HG03108 (cell line): ENCODE measurements at regions not wholly inside any gene's neighbourhood (a gene's known extent, or its start where the extent isn't known, plus 50 kb on each side); places are given as distances from the start of the nearest gene placed in this dataset.
"Not testable (repeated sequence)": the region's sequence is repeated elsewhere in the genome, so short reads cannot be mapped to it uniquely, and the experiment has no call there.

Experiments
- ATAC-seq: cut with Tn5 transposase; IDR thresholded peaks from one replicate; pipeline ENCODE4 v1.9.1; 2021; ENCODE audit warnings: moderate library complexity; ENCODE audit not compliant: unreplicated experiment

- no peak for ATAC-seq
These were observed 133.0 kb upstream of the PRR20G start for GRCh38 chr3:127420829-127421228.

DNA sequence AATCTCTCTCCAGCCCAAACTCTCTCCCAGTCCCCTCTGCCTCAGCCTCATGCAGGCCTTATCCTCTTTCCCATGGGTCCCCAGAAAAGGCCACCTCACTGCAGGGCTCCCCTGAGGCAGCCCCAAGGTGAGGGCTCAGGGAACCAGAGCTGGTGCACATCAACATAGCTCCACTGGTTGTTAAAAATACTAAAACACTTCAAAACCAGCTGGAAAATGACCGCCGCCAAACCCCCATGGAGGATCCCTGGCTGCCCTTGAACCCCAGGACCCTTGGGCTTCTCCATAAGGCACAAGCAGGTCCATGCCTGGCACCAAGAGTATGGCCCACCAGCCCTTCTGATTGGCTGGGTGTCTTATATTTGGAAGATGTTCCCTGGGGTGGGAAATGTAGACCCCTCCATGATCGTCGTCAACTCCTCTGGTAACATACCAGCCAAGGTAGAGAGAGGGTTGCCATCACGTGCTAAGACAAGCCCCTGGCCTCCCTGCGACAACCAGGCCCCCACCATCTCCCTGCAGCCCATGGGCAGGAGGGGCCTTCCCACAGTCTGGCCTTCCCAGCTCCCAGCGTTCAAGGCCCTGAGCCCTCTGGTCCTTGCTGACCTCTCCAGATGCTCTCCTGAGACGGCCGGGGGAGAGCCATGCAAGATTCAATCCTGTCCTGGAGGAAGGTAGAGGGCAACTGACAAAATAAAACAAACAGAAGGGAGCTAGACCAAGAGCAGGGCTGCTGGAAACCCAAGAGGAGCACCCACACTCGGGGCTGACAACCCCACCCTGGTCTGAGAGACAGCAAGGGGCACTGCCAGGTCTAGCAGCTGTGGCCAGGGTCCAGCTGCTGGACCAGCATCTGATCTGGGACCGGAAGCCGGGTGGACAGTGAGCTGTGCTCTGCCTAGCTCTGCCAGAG, 132.1 kb upstream of the PRR20G start:
- ATAC-seq: no peak

DNA sequence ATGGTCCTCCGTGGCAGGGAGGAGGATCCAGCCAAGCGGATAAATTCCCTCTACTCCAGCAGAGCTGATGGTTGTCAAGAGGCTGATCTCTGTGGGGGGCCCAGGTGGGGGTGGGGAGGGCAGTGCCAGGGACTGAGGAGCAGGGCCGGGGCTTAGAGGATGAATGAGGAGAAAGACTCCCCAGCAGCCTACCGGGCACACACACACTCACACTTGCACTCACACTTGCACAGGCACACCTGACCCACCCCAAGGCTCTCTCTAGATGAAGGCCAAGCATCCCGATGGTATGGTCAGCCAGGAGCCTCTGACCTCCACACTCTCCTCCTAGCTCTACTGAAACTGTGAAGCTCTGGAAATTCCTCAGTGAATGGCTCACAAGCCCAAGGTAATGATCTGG, 131.3 kb upstream of the PRR20G start:
- ATAC-seq: no peak

- no peak for ATAC-seq
These were observed 130.8 kb upstream of the PRR20G start for GRCh38 chr3:127418560-127419147.

GRCh38 chr3:127417709-127418559, 130.1 kb upstream of the PRR20G start:
- no peak for ATAC-seq

DNA sequence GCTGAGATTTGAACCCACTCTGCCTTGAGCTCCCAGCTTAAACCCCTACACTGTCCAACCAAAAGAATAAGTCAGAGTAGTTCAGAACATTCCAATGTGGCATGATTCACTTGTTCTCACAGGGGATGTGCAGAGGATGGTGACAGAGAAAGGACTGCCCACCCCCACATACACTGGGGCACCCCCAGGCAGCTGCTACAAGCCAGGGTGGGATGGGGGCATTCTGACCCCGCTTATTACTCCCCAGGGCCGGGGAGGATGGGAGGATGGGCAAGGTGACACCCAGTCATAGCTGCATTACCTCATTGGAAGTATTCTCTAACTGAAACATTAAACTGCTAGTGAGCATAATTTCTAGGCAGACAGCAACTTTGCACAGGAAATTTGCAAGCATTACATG, 126.0 kb upstream of the PRR20G start:
- no peak for ATAC-seq

GRCh38 chr3:127413318-127413673, 125.5 kb upstream of the PRR20G start:
- ATAC-seq: no peak

DNA sequence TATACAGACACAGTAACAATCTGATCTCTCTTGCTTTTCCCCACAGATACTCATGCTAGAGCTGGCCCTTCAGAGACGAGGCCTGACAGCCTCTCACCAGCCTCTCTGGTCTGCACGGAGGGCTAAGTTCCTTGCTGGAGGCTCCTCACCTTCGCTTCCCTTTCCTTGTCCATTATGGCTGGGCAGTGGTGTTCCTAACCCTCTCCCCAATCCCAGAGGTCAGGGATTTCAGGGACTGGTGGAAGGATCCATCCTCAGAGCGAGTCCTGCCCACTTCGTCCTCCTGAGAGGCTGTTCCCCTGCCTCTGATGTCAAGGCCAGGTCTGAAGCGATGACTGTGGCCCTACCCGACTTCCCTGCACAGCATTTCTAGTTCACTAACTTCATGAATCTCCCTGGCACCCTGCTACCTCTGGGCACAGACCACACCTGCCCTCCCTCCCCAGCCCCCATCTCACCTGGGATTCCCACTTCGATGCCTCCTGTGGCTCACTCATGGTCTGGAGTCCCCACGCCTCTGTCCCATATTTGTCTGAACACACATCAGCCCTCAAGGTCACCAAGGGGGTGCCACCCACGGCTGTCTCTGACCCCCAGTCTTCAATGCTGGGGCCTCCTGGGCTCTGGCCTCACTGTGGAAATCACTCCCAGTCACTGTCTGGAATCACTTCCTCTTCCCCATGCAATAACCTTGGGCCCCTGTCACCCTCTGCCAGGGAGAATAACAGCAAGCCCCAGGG, 124.9 kb upstream of the PRR20G start:
- ATAC-seq: no peak

DNA sequence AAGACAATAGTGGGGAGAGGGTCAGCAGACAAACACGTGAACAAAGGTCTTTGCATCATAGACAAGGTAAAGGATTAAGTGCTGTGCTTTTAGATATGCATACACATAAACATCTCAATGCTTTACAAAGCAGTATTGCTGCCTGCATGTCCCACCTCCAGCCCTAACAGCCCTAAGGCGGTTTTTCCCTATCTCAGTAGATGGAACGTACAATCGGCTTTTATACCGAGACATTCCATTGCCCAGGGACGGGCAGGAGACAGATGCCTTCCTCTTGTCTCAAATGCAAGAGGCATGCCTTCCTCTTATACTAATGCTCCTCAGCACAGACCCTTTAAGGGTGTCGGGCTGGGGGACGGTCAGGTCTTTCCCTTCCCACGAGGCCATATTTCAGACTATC, 124.0 kb upstream of the PRR20G start:
- ATAC-seq: not testable (repeated sequence)

DNA sequence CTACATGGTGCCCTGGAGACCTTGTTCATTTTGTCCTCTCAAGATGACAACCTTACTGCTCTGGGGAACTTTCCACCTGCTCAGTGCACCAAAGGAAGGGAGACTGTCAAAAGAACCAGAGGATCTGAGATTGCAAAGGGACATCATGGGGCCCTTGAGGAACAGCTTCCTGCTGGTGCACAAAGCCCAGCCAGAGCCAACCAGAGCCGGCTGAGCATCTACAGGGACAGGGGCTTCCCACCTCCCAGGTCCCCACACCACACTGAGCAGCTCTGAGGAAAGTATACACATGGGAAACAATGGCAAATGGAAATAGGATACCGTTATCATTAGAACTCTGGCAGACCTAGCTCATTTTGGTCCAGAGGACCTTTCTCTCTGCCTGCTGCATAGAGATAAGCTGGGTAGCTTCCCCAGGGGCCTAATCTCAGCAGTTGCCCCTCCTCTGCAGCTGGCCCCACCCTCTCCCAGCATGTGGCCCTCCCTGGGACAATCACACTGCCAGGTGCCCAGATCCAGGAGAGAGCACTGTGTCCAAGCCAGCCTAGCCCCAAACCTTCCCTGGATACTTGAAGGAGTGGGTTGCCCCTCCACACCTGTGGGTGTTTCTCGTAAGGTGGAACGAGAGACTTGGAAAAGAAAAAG, 123.4 kb upstream of the PRR20G start:
- ATAC-seq: no peak

GRCh38 chr3:127410678-127411077, 122.8 kb upstream of the PRR20G start:
- ATAC-seq: no peak

DNA sequence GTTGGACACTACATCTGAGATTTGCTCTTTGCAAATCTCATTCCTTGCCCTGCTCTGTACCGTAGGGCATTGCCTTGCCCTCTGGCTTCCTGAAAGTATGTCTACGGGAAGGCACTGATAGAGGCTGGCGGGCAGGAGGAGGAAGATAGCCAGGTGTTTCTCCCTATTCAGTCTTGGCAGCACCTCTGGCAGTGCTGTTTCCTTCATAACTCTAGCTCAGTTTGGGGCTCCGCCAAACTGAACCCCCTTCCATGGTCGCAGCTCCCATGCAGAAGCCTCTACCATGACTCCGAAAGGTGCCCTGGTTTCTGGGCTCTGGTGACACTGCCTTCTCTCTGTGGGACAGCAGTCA, 122.3 kb upstream of the PRR20G start:
- ATAC-seq: no peak

DNA sequence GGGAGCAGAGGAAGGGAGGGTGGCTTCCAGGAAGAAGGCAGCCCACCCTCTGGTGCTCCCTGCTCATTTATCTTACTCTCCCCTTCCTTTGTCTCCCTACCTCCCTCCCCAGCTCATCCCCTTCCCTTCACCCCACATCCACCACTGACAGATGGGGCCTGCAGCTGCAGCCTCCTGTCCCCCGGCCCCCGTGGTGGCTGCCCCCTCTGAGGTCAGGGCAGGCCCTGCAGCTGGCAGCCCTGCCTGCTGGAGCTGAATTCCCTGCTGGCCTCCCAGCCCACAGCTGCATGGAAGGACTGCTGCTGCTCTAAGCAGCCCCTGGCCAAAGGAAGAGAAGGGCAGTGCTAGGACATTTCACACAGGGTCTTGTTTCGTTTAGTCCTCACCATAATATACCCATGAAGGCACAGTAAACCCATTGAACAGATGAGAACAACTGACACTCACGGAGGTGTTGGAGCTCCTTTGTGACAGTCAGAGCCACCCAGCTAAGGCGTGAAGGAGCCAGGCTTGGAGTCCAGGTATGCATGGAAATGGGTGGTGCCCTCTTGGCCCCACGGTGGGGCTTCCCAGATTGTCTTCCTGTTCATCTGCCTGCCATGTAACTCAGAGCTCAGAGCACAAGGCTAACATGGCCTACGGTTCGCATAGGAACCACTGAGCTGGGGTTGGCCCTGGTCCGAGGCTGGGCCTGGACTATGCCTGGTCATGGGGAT, 121.7 kb upstream of the PRR20G start:
- ATAC-seq: no peak

GRCh38 chr3:127408684-127409420, 121.0 kb upstream of the PRR20G start:
- no peak for ATAC-seq

DNA sequence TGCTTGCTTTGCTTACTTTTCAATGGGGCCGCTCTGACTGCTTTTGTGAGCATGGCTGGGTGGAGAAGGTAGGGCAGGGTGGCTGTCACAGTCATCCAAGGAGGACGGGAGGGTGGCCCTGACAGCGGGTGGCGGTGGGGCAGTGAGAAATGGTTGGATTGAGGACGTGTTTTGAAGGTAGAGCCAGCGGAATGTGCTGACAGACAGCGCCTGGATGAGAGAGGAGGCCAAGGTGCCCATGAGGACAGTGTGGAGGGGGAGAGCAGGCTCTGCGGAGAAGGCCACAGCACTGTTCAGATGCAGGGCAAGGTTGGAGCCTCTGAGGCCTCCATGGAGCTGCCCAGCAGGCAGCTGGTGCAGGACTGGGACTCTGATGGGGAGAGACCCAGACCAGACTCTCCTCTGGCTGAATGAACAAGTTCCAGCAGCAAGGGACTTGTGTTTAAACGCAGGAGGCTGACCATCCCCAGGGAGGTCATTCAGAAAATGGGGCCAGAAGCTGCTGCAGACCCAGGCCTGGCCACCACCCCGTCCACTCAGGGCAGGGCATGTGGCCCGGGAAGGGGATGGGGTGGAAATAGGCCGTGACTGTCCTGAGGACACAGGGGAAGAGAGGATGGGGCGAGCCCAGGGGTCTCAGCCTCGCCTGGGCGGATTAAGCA, 120.3 kb upstream of the PRR20G start:
- no peak for ATAC-seq

DNA sequence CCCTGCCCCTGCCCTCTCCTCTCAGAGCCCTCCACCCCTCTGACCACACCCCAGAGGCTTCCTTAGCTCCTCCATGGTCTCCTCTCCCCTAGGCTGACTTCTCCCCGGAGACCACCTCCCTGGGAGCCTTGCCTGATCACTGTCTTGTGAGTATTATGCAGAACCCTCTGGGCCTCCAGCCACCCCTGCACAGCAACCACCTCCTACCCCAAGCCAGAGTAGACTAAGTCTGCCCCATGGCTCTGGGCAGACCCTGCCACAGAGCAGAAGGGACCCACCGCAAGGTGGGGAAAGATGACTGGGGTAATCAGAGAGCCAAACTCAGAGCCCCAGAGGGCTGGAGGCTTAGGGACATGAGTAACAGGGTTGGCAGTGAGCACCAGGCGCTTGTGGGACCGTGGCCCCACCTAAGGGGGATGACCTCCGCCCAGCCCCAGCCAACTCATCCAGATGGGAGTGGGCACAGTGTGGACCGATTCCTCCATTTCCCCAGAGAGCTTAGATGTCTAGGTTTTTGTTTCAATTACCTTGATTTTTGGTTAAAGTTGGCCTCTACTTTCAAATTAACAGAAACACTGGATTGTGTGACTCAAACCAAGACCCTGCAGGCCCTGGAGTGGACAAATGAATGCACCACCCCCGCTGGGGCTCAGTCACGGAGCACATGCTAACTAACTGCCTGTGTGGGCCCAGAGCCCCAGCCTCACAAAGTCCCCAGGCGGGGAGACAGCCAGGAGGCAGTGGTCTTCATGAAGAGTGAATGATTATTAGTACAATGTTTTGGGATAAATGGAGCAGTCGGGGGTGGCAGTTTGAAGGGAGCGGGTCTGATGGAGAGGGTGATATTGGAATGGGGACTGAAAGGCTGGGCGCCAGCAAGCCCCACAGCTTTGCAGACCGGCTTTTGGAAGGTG, 119.4 kb upstream of the PRR20G start:
- ATAC-seq: no peak

DNA sequence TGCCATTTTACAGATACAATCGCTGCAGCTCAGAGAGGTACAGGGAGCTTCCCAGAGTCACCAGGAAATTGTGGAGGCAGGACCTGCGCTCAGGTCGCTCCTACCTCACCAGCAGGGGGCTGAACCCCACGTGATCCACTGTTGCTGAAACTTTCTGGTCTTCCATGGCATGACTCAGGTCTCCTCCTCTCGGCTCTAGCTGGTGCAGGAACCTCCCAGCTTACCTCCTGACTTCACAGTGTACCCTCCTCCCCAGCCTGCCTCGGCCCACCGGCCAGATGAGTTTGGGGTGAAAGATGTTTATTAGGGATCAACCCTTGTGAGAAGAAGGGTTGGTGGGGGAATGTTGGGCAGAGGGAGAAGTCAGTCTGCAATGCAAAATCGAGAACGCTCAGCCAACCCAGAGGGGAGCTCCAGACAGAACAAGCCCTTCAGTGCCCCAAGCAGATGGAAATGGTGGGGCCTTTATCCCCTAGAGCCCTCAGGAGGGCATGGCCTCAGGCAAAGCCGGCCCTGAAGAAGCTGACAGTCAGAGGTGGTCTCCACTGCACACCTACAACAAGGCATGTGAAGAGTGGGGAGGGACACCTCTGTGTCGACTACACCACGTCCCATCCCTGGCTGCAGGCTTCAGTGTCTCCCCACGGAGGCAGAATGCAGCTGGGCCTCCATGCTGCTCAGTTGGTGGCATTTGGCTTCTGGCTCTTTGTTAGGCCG, 118.6 kb upstream of the PRR20G start:
- ATAC-seq: no peak
